ENCODE measurements at regions not wholly inside any gene's neighbourhood (a gene's known extent, or its start where the extent isn't known, plus 50 kb on each side); places are given as distances from the start of the nearest gene placed in this dataset.

GRCh38 chr6:134730013-134730412, 219.9 kb downstream of the ALDH8A1 start:
- peaks cover 4% of the 10 kb centered on the region for H3K9me3 Mint-ChIP-seq
- no peak overlapping the region for H3K4me3 Mint-ChIP-seq
- no peaks in the 10 kb centered on the region for H3K4me1 Mint-ChIP-seq
- no peak for TF ChIP-seq CTCF (IDR thresholded peaks at IDR 0.05)
- H3K27ac Mint-ChIP-seq = no peak overlapping the region
- peaks cover 3% of the 10 kb centered on the region for H3K27me3 Mint-ChIP-seq (ENCODE audit: low read depth, poor library complexity)
- H3K36me3 Mint-ChIP-seq (ENCODE audit: low read depth) = no peaks in the 10 kb centered on the region
- DNase-seq = no peak

GRCh38 chr6:134729561-134729960, 220.3 kb downstream of the ALDH8A1 start:
- Mint-ChIP-seq H3K27me3 (ENCODE audit: low read depth, poor library complexity) (peaks cover 4% of the 10 kb centered on the region), H3K4me3 (no peak overlapping the region), H3K4me1 (no peaks in the 10 kb centered on the region), H3K27ac (no peak overlapping the region), H3K36me3 (ENCODE audit: low read depth) (no peaks in the 10 kb centered on the region), H3K9me3 (peaks cover 1% of the 10 kb centered on the region)
- DNase-seq = no peak
- no peak for TF ChIP-seq CTCF (IDR thresholded peaks at IDR 0.05)

- H3K9me3 Mint-ChIP-seq = no peaks in the 10 kb centered on the region
- no peak for TF ChIP-seq CTCF (IDR thresholded peaks at IDR 0.05)
- no peak overlapping the region for H3K4me3 Mint-ChIP-seq
- peaks cover 17% of the 10 kb centered on the region for H3K4me1 Mint-ChIP-seq
- H3K27me3 Mint-ChIP-seq (ENCODE audit: low read depth, poor library complexity) = peaks cover 4% of the 10 kb centered on the region
- H3K36me3 Mint-ChIP-seq (ENCODE audit: low read depth) = no peaks in the 10 kb centered on the region
- no peak for DNase-seq
- no peak overlapping the region for H3K27ac Mint-ChIP-seq
These were observed 222.8 kb downstream of the ALDH8A1 start for GRCh38 chr6:134727081-134727480.

DNA sequence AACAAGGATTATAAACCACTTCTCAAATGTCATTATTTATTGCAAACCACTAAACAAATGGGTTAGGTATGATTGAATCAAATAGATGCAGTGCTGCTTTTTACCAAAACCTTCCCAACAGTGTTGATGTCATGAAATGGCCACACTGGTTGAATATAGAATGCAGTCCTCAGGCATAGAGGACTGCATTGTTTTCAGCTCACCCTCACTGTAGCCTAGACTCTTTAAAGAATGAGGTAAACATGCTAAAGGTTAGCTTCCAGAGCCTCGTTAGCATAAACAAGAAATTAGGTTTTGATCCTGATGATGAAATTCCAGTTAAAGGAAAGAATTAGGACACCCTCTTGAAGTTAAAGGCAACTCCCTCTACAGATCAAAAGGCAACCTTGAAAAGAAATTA, 224.3 kb downstream of the ALDH8A1 start:
- Mint-ChIP-seq H3K27ac (no peak overlapping the region), H3K4me1 (peaks cover 25% of the 10 kb centered on the region), H3K4me3 (no peak overlapping the region), H3K27me3 (ENCODE audit: low read depth, poor library complexity) (peaks cover 4% of the 10 kb centered on the region), H3K9me3 (no peaks in the 10 kb centered on the region), H3K36me3 (ENCODE audit: low read depth) (no peaks in the 10 kb centered on the region)
- TF ChIP-seq CTCF (IDR thresholded peaks at IDR 0.05) = no peak
- DNase-seq = no peak

DNA sequence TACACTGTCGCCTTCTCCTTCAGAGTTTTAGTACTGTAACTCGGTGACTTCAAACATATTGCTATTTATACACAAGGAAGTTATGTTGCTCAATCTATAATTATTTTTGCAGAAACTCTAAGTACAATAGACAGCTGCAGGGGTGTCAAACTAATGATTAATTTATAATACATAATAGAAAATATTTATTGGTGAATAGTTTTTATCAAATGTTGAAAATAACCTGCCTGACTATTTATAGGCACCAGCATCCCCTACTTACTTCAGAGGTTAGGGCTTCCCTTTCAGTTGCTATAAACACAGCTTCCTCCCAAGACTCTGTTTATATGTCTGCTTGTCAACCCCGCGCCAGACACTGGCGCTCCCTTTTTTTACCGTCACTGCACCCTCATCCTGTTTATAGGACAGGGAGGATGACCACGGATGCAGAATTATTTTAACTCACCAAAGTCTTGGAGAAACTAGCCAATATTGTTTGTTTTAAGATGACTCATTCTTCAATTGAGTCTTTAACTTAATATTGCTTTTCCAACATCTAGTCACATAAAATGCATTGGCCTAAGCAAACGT, 225.0 kb downstream of the ALDH8A1 start:
- no peaks in the 10 kb centered on the region for H3K36me3 Mint-ChIP-seq (ENCODE audit: low read depth)
- DNase-seq = no peak
- H3K4me1 Mint-ChIP-seq = peaks cover 25% of the 10 kb centered on the region
- no peak overlapping the region for H3K4me3 Mint-ChIP-seq
- peaks cover 4% of the 10 kb centered on the region for H3K27me3 Mint-ChIP-seq (ENCODE audit: low read depth, poor library complexity)
- H3K9me3 Mint-ChIP-seq = no peaks in the 10 kb centered on the region
- H3K27ac Mint-ChIP-seq = no peak overlapping the region
- TF ChIP-seq CTCF (IDR thresholded peaks at IDR 0.05) = no peak

DNA sequence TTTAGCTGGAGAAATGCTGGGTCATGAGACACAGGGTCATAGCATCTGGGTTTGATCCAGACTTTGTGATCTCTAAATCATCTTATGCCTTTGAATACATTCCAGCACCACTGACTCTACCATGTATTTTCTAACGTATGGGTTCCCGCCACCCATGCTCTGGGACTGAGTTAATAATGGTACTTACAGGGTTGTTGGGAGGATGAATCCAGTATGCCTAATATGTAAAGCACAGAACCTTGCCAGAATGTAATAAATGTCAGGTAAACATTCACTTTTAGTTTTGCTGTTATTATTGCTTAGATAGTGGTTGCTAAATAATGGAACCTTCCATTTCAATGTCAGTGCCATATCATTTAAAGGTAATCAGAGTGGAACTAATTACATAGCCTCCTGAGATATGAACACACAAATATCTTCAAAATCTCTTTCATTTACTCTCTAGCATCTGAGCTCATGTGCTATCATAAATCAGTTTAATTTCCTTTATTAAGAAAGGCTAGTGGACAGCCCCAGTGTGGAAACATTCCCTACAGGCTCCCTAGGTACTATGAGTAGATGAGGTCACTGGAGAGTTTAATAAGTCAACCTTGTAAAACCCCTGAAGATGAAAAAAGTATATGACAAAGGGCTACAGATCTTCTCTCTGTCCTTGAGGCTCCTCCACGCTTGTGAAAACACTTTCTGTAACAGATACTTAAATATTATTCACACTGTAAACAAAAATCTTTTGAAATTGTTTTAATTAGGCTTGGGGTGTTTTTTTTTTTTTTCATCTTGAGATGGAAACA, 226.6 kb downstream of the ALDH8A1 start:
- Mint-ChIP-seq H3K27ac (no peak overlapping the region), H3K36me3 (ENCODE audit: low read depth) (no peaks in the 10 kb centered on the region), H3K4me1 (peaks cover 25% of the 10 kb centered on the region), H3K9me3 (no peaks in the 10 kb centered on the region), H3K4me3 (no peak overlapping the region), H3K27me3 (ENCODE audit: low read depth, poor library complexity) (peaks cover 4% of the 10 kb centered on the region)
- DNase-seq = no peak
- TF ChIP-seq CTCF (IDR thresholded peaks at IDR 0.05) = no peak
